ENCODE measurements at regions not wholly inside any gene's neighbourhood (a gene's known extent, or its start where the extent isn't known, plus 50 kb on each side); places are given as distances from the start of the nearest gene placed in this dataset.

DNA sequence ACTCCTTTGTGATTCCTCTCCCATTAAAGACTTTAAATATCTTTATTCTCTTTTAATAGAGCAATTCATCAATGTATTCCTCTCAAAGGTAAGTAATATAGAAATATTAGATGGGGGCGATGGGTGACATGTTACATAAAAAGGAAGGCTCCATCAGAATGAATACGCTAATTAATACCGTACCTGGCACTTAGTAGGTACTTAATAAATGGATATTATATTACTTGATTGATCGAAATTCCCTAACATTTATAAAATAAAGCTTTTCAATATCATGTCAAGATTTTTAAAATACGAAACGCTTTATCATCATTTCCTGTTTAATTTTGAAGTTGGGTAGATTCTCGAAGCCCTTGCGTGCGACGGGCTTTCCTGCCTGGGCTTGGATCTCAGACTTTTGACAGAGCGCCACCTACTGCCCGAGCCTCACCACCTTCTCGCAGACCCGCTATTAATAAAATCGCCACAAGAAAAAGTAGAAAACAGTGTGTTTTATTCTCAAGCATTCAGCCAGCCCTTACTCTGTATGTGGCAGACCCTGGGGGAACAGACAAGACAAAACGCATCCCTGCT lies 99.4 kb downstream of the C5orf15 start:
- intact Hi-C loops (cut with DNase I), result loop anchor here (5.0 kb wide), 1 partner anchor 752 kb away; no protein-coding TSS in a partner anchor
- peaks cover 3 to 18% (median 10%) of the 10 kb centered on the region in 4 donors for H3K4me1 ChIP-seq
- H3K4me3 ChIP-seq, result peak overlapping the region in 1 of 4 donors; percentile 22
- no peaks in the 10 kb centered on the region for H3K36me3 ChIP-seq
- no peaks in the 10 kb centered on the region for H3K27me3 ChIP-seq
- DNase-seq (ENCODE audit: extremely low spot score), result no peak
- no peak overlapping the region for H3K27ac ChIP-seq (replicated peaks in 1 of 4)
- WGBS, result 19% methylated on average over 16 of the region's 16 CpGs
- TF ChIP-seq EP300 (IDR thresholded peaks at IDR 0.05) (no peak), CTCF (IDR thresholded peaks at IDR 0.05) (peak; percentile 63 to 77 (median 71))
- H3K9me3 ChIP-seq, result peaks cover 0 to 2% (median 0%) of the 10 kb centered on the region in 4 donors

DNA sequence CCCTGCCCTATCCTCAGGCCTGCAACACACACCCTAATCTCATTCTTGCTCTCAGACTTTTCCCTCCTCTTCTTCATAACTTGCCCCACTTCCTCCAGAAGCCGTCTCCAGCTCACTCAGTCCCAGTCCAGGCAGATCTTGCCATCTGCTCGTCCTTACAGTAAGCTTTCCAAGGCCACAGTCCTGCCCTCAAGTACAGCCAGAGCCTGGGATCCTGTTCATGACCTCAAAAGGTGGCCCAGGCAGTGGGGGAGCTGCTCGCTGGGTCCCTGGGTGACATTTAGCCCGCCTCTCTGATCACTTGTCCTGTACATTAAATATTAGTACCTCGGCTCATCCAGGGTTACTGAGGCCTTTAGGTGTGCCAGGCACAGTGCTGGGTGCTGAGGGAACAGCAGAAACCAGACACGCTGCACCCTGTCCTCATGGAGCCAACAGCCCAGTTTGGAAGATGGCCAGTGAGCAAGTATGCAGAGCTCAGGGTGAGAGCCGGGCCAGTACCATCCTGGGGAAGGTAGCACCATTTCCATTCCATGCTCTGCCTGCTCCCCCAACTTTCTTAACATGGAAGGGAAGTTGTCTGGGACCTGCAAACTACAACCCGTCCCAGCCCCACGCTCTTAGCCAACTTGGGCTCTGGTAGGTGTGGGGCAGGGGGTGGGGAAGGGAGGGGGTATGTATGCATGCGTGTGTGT lies 100.4 kb downstream of the C5orf15 start:
- TF ChIP-seq POLR2AphosphoS5 (IDR thresholded peaks at IDR 0.05), result no peak
- no peak for TF ChIP-seq EP300 (IDR thresholded peaks at IDR 0.05)
- no peak for TF ChIP-seq POLR2A (IDR thresholded peaks at IDR 0.05; ENCODE audit: low read depth)
- TF ChIP-seq CTCF (IDR thresholded peaks at IDR 0.05), result no peak
- intact Hi-C loops (cut with DNase I), result loop anchor here (5.0 kb wide), 1 partner anchor 751 kb away; no protein-coding TSS in a partner anchor
- Histone ChIP-seq H3K4me1 (peaks cover 3 to 18% (median 10%) of the 10 kb centered on the region in 4 donors), H3K36me3 (no peaks in the 10 kb centered on the region), H3K27ac (replicated peaks in 1 of 4) (no peak overlapping the region), H3K4me3 (no peak overlapping the region), H3K9me3 (no peaks in the 10 kb centered on the region), H3K27me3 (no peaks in the 10 kb centered on the region)
- 87% methylated on average over 9 of the region's 10 CpGs for WGBS
- no peak for DNase-seq (ENCODE audit: extremely low spot score)

GRCh38 chr5:133867341-133867740 lies 101.1 kb downstream of the C5orf15 start:
- Histone ChIP-seq H3K4me1 (peaks cover 3 to 18% (median 10%) of the 10 kb centered on the region in 4 donors), H3K4me3 (no peak overlapping the region), H3K9me3 (no peaks in the 10 kb centered on the region), H3K27me3 (no peaks in the 10 kb centered on the region), H3K27ac (replicated peaks in 1 of 4) (no peak overlapping the region), H3K36me3 (no peaks in the 10 kb centered on the region)
- TF ChIP-seq EP300 (IDR thresholded peaks at IDR 0.05) (no peak), POLR2AphosphoS5 (IDR thresholded peaks at IDR 0.05) (no peak), CTCF (IDR thresholded peaks at IDR 0.05) (no peak)
- DNase-seq (ENCODE audit: extremely low spot score), result no peak
- intact Hi-C loops (cut with DNase I), result loop anchor here (5.0 kb wide), 1 partner anchor 750 kb away; no protein-coding TSS in a partner anchor
- 82% methylated on average over 4 of the region's 4 CpGs for WGBS

GRCh38 chr5:133866903-133867245 lies 101.6 kb downstream of the C5orf15 start:
- no peak overlapping the region for H3K4me3 ChIP-seq
- WGBS, result 83% methylated on average over 3 of the region's 3 CpGs
- intact Hi-C loops (cut with DNase I), result loop anchor here (5.0 kb wide), 1 partner anchor 750 kb away; no protein-coding TSS in a partner anchor
- no peak overlapping the region for H3K27ac ChIP-seq (replicated peaks in 1 of 4)
- peaks cover 3 to 18% (median 10%) of the 10 kb centered on the region in 4 donors for H3K4me1 ChIP-seq
- no peaks in the 10 kb centered on the region for H3K27me3 ChIP-seq
- H3K36me3 ChIP-seq, result no peaks in the 10 kb centered on the region
- no peaks in the 10 kb centered on the region for H3K9me3 ChIP-seq
- DNase-seq (ENCODE audit: extremely low spot score), result no peak
- no peak for TF ChIP-seq POLR2A (IDR thresholded peaks at IDR 0.05; ENCODE audit: low read depth)
- no peak for TF ChIP-seq CTCF (IDR thresholded peaks at IDR 0.05)
- no peak for TF ChIP-seq EP300 (IDR thresholded peaks at IDR 0.05)
- TF ChIP-seq POLR2AphosphoS5 (IDR thresholded peaks at IDR 0.05), result no peak
